ENCODE measurements at regions not wholly inside any gene's neighbourhood (a gene's known extent, or its start where the extent isn't known, plus 50 kb on each side); places are given as distances from the start of the nearest gene placed in this dataset.
"Not testable (repeated sequence)": the region's sequence is repeated elsewhere in the genome, so short reads cannot be mapped to it uniquely, and the experiment has no call there.

DNA sequence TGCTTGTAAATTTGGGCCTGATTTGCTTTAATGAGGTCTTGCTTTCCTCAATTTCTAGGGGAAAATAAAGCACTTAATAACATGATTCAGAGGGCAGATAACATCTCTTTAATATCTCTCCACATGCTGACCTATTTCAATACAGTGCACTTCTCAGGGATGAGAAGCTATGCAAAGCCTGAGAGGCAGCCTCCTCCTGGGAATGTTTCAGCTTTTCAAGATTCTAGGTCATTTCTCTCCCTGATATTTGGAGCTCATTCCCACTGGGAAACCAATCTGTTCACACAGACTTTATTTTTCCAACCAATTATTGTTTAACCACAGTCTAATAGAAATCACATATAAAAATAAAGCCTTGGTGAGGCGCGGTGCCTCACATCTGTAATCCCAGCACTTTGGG is 67.0 kb upstream of the LSAMP start:
- 93 to 99% (median 95%) methylated on average over 2 of the region's 2 CpGs for WGBS, 3 donors
- Histone ChIP-seq H3K36me3 (no peaks in the 10 kb centered on the region), H3K9me3 (no peaks in the 10 kb centered on the region), H3K27ac (no peak overlapping the region), H3K27me3 (no peaks in the 10 kb centered on the region), H3K4me1 (ENCODE audit: insufficient read depth) (no peaks in the 10 kb centered on the region), H3K4me3 (no peak overlapping the region)
- no peak for DNase-seq
- TF ChIP-seq EP300 (IDR thresholded peaks at IDR 0.05) (no peak), POLR2A (IDR thresholded peaks at IDR 0.05) (no peak)
- TF ChIP-seq, protein P1, sequence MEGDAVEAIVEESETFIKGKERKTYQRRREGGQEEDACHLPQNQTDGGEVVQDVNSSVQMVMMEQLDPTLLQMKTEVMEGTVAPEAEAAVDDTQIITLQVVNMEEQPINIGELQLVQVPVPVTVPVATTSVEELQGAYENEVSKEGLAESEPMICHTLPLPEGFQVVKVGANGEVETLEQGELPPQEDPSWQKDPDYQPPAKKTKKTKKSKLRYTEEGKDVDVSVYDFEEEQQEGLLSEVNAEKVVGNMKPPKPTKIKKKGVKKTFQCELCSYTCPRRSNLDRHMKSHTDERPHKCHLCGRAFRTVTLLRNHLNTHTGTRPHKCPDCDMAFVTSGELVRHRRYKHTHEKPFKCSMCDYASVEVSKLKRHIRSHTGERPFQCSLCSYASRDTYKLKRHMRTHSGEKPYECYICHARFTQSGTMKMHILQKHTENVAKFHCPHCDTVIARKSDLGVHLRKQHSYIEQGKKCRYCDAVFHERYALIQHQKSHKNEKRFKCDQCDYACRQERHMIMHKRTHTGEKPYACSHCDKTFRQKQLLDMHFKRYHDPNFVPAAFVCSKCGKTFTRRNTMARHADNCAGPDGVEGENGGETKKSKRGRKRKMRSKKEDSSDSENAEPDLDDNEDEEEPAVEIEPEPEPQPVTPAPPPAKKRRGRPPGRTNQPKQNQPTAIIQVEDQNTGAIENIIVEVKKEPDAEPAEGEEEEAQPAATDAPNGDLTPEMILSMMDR (IDR thresholded peaks at IDR 0.05): no peak
- intact Hi-C loops (cut with DNase I): loop anchor here in 1 of 4 donors (10.0 kb wide), 1 partner anchor 663 kb away; no protein-coding TSS in a partner anchor

DNA sequence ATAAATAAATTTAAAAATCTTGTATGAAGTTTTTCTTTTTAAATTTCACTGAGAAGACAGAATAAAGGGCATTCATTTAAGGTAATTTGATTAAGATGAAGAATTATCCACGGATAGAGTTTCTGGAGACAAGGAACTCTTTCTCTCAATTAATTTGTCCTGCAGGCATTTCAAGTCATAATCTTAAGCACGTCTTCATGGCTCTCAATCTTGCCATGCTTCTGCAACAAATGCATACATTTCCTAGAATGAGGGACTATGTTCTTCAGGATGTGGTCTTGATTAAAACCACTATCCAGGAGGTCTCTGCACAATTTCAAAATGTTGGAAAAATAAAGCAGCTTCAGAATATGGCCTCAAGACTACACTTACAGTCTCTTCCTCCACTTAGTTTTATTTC is 67.6 kb upstream of the LSAMP start:
- 61 to 82% (median 79%) methylated on average over 2 of the region's 2 CpGs for WGBS, 3 donors
- Histone ChIP-seq H3K36me3 (no peaks in the 10 kb centered on the region), H3K27me3 (no peaks in the 10 kb centered on the region), H3K4me3 (no peak overlapping the region), H3K4me1 (ENCODE audit: insufficient read depth) (no peaks in the 10 kb centered on the region), H3K27ac (no peak overlapping the region), H3K9me3 (no peaks in the 10 kb centered on the region)
- intact Hi-C loops (cut with DNase I): loop anchor here in 1 of 4 donors (10.0 kb wide), 1 partner anchor 662 kb away; no protein-coding TSS in a partner anchor
- no peak for TF ChIP-seq EP300 (IDR thresholded peaks at IDR 0.05)
- no peak for TF ChIP-seq POLR2A (IDR thresholded peaks at IDR 0.05)
- TF ChIP-seq, protein P1 (IDR thresholded peaks at IDR 0.05): no peak
- DNase-seq: no peak

DNA sequence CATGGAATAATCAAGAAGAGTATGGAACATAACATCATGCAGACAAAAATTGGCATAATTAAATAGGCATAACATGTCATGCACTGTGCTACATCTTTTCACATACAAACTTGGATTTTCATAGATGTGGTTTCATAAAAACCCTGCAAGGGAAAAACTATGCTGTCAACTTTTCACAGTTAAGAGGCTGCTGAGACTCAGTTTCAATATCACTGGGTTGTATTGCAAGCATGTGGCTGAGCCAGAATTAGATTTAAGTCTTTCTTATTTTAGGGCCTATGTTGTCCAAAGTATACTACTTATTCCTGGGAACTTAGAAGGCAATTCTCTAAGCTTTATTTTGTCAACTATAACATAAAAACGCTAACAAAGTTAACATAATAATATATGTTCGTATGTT is 70.7 kb upstream of the LSAMP start:
- TF ChIP-seq POLR2A (IDR thresholded peaks at IDR 0.05): no peak
- no peak for TF ChIP-seq EP300 (IDR thresholded peaks at IDR 0.05)
- TF ChIP-seq, protein P1 (IDR thresholded peaks at IDR 0.05): no peak
- WGBS, 3 donors: 34 to 56% (median 35%) methylated on average over 2 of the region's 2 CpGs
- Histone ChIP-seq H3K4me1 (ENCODE audit: insufficient read depth) (no peaks in the 10 kb centered on the region), H3K27ac (no peak overlapping the region), H3K27me3 (no peaks in the 10 kb centered on the region), H3K4me3 (no peak overlapping the region), H3K9me3 (no peaks in the 10 kb centered on the region), H3K36me3 (no peaks in the 10 kb centered on the region)
- no peak for DNase-seq
- intact Hi-C loops (cut with DNase I): loop anchor here in 1 of 4 donors (5.0 to 10.0 kb wide), 2 partner anchors 376 to 659 kb away; no protein-coding TSS in a partner anchor

DNA sequence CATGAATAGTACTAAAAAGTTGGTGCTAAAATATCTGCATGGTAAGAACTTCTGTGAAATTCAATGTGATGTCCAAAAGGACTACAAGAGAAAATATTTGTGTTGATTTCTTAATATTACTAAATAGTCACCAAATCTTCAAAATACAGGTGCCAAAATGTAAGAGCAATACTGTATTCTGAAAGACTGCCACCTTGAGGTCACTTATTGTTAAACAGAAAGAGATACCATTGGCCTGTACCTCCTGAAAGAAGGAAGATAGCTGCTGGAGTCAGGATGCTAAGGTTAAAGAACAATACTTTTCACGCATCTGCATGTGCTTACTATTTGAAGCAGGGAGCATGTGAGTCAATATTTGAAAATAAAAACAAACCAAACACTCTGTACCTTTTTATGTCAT is 72.0 kb upstream of the LSAMP start:
- no peaks in the 10 kb centered on the region for H3K36me3 ChIP-seq

DNA sequence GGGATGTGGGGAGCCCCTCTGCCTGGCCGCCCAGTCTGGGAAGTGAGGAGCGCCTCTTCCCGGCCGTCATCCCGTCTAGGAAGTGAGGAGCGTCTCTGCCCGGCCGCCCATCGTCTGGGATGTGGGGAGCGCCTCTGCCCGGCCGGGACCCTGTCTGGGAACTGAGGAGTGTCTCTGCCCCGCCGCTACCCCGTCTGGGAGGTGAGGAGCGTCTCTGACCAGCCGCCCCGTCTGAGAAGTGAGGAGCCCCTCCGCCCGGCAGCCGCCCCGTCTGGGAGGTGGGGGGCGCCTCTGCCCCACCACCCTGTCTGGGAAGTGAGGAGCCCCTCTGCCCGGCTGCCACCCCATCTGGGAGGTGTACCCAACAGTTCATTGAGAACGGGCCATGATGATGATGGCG is 73.8 kb upstream of the LSAMP start:
- not testable (repeated sequence) for H3K27me3 ChIP-seq; H3K36me3 ChIP-seq; H3K27ac ChIP-seq; H3K4me1 ChIP-seq (ENCODE audit: insufficient read depth); H3K4me3 ChIP-seq; DNase-seq; H3K9me3 ChIP-seq
- 90 to 96% (median 90%) methylated on average over 22 to 26 of the region's 26 CpGs for WGBS, 3 donors
- intact Hi-C loops (cut with DNase I): loop anchor here in 1 of 4 donors (5.0 to 10.0 kb wide), 2 partner anchors 373 to 656 kb away; no protein-coding TSS in a partner anchor

More for the DNA sequence above, 72.0 kb upstream of the LSAMP start:
- intact Hi-C loops (cut with DNase I): loop anchor here in 1 of 4 donors (5.0 to 10.0 kb wide), 2 partner anchors 375 to 657 kb away; no protein-coding TSS in a partner anchor
- TF ChIP-seq, protein P1 (IDR thresholded peaks at IDR 0.05): no peak
- TF ChIP-seq POLR2A (IDR thresholded peaks at IDR 0.05): no peak
- TF ChIP-seq EP300 (IDR thresholded peaks at IDR 0.05): no peak
- no peak for DNase-seq
- H3K27ac ChIP-seq: no peak overlapping the region
- no peak overlapping the region for H3K4me3 ChIP-seq
- H3K9me3 ChIP-seq: no peaks in the 10 kb centered on the region
- WGBS, 3 donors: 56 to 86% (median 83%) methylated on average over 1 of the region's 1 CpG
- H3K27me3 ChIP-seq: no peaks in the 10 kb centered on the region
- no peaks in the 10 kb centered on the region for H3K4me1 ChIP-seq (ENCODE audit: insufficient read depth)

DNA sequence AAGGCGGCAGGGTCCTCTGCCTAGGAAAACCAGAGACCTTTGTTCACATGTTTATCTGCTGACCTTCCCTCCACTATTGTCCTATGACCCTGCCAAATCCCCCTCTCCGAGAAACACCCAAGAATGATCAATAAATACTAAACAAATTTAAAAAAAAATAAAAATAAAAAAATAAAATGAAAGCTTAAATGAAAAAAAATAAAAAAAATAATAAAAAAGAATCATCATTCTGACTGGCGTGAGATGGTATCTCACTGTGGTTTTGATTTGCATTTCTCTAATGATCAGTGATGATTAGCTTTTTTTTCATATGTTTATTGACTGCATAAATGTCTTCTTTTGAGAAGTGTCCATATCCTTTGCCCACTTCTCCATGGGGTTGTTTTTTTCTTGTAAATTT is 74.5 kb upstream of the LSAMP start:
- 79 to 87% (median 84%) methylated on average over 3 of the region's 3 CpGs for WGBS, 3 donors
- not testable (repeated sequence) for H3K4me3 ChIP-seq; H3K27ac ChIP-seq; H3K27me3 ChIP-seq; H3K9me3 ChIP-seq; H3K4me1 ChIP-seq (ENCODE audit: insufficient read depth); H3K36me3 ChIP-seq; DNase-seq
- intact Hi-C loops (cut with DNase I): loop anchor here in 1 of 4 donors (5.0 to 10.0 kb wide), 2 partner anchors 372 to 655 kb away; no protein-coding TSS in a partner anchor

Measured in ovary (tissue), 7 donors.